A673 (cell line): ENCODE measurements at regions not wholly inside any gene's neighbourhood (a gene's known extent, or its start where the extent isn't known, plus 50 kb on each side); places are given as distances from the start of the nearest gene placed in this dataset.

Experiments
- CTCF ChIP-seq: fragments of 300-800, 200-600 bp; sonication (generic); conservative IDR thresholded peaks from 2 replicates; pipeline ENCODE4 v1.5.1; 2017; ENCODE audit warnings: low read depth, mild to moderate bottlenecking, antibody characterized with exemption, low read length, moderate library complexity, mixed read lengths
- EZH2 ChIP-seq: fragments of 200-600 bp; sonication (generic); IDR thresholded peaks from 2 replicates; pipeline ENCODE4 v1.6.1; 2017; ENCODE audit warnings: borderline replicate concordance, low read depth, mild to moderate bottlenecking, mixed read lengths, antibody characterized with exemption, low read length; ENCODE audit not compliant: poor library complexity, severe bottlenecking

- no peak for TF ChIP-seq CTCF
- no peak for TF ChIP-seq EZH2
These were observed 781.9 kb downstream of the VRK1 start for GRCh38 chr14:97578982-97579548.
